SU-DHL-6 (cell line): ENCODE measurements at regions not wholly inside any gene's neighbourhood (a gene's known extent, or its start where the extent isn't known, plus 50 kb on each side); places are given as distances from the start of the nearest gene placed in this dataset.

ENCODE experiments used
- H2AFZ ChIP-seq: fragments of 200-600 bp; sonication (generic); 2 replicates; pipeline ENCODE4 v1.6.1; 2014; ENCODE audit warnings: low read depth, mild to moderate bottlenecking, moderate library complexity, mixed read lengths, antibody characterized with exemption, low read length; ENCODE audit not compliant: severe bottlenecking
- H3F3A ChIP-seq: fragments of 200-600 bp; shearing (Covaris generic); 2 replicates; pipeline ENCODE4 v1.6.0; 2016; ENCODE audit warnings: antibody characterized with exemption, mild to moderate bottlenecking; ENCODE audit not compliant: insufficient read depth
- H3K27ac ChIP-seq: fragments of 200-600 bp; sonication (generic); 2 replicates; pipeline ENCODE4 v1.5.1; 2016; ENCODE audit warnings: low read depth, mild to moderate bottlenecking, low read length, moderate library complexity, mixed read lengths
- H3K27me3 ChIP-seq: fragments of 200-600 bp; sonication (generic), shearing (Covaris generic); 2 replicates; pipeline ENCODE4 v1.6.0; 2014; ENCODE audit warnings: mild to moderate bottlenecking, low read length
- H3K36me3 ChIP-seq: fragments of 200-600 bp; sonication (generic); 2 replicates; pipeline ENCODE4 v1.6.1; 2014; ENCODE audit warnings: mild to moderate bottlenecking, low read length, mixed read lengths
- H3K4me2 ChIP-seq: fragments of 300-600, 200-600 bp; shearing (Covaris generic), sonication (generic); 2 replicates; pipeline ENCODE4 v1.6.0; 2014; ENCODE audit warnings: low read length, low read depth, mild to moderate bottlenecking; ENCODE audit not compliant: poor library complexity, severe bottlenecking
- H3K4me3 ChIP-seq: fragments of 200-600 bp; sonication (generic); 2 replicates; pipeline ENCODE4 v1.5.1; 2014; ENCODE audit warnings: antibody characterized with exemption, low read length, mild to moderate bottlenecking, mixed read lengths; ENCODE audit not compliant: insufficient read depth, poor library complexity, severe bottlenecking
- H3K79me2 ChIP-seq: fragments of 200-600 bp; sonication (generic); 2 replicates; pipeline ENCODE4 v1.6.1; 2014; ENCODE audit warnings: mild to moderate bottlenecking, low read length, moderate library complexity; ENCODE audit not compliant: insufficient read depth
- H3K9ac ChIP-seq: fragments of 200-600 bp; sonication (generic); 2 replicates; pipeline ENCODE4 v1.7.0; 2014; ENCODE audit warnings: mild to moderate bottlenecking, low read length
- H3K9me2 ChIP-seq: fragments of 200-600 bp; sonication (generic); replicated peaks from 2 replicates; pipeline ENCODE4 v1.6.1; 2014; ENCODE audit warnings: low read length; ENCODE audit not compliant: insufficient read depth
- H3K9me3 ChIP-seq: fragments of 200-600 bp; sonication (generic); 2 replicates; pipeline ENCODE4 v1.6.1; 2014; ENCODE audit warnings: low read length, mixed read lengths; ENCODE audit not compliant: insufficient read depth
- H4K20me1 ChIP-seq: fragments of 200-600 bp; sonication (generic); 2 replicates; pipeline ENCODE4 v1.6.1; 2014; ENCODE audit warnings: low read depth, mild to moderate bottlenecking, antibody characterized with exemption, low read length, moderate library complexity, mixed read lengths
- CTCF ChIP-seq: fragments of 200-600 bp; sonication (generic); IDR thresholded peaks from one replicate; pipeline ENCODE4 v1.5.1; 2017; ENCODE audit warnings: antibody characterized with exemption, mild to moderate bottlenecking, low read length, moderate library complexity; ENCODE audit not compliant: insufficient read depth, poor library complexity, severe bottlenecking
- EZH2phosphoT487 ChIP-seq: fragments of 200-600 bp; sonication (generic), shearing (Covaris generic); conservative IDR thresholded peaks from 2 replicates; pipeline ENCODE4 v1.6.1; 2018; ENCODE audit warnings: mild to moderate bottlenecking, antibody characterized with exemption, low read length, moderate library complexity, mixed read lengths

- Histone ChIP-seq H3K79me2 (no peaks in the 10 kb centered on the region), H3K36me3 (no peaks in the 10 kb centered on the region), H3K27me3 (no peaks in the 10 kb centered on the region), H3K4me3 (no peak overlapping the region), H3K27ac (no peak overlapping the region), H4K20me1 (no peaks in the 10 kb centered on the region), H3K4me2 (no peak overlapping the region), H3F3A (no peaks in the 10 kb centered on the region), H2AFZ (no peak overlapping the region), H3K9me3 (no peaks in the 10 kb centered on the region), H3K9ac (no peak overlapping the region), H3K9me2 (no peaks in the 10 kb centered on the region)
- no peak for TF ChIP-seq EZH2phosphoT487
Measured at GRCh38 chr4:13722649-13723048, 95.1 kb upstream of the BOD1L1 start.

- Histone ChIP-seq H3K9me2 (no peaks in the 10 kb centered on the region), H4K20me1 (no peaks in the 10 kb centered on the region), H3K9me3 (no peaks in the 10 kb centered on the region), H3K27me3 (no peaks in the 10 kb centered on the region), H2AFZ (no peak overlapping the region), H3F3A (no peaks in the 10 kb centered on the region), H3K36me3 (no peaks in the 10 kb centered on the region), H3K79me2 (no peaks in the 10 kb centered on the region), H3K4me2 (no peak overlapping the region), H3K27ac (no peak overlapping the region), H3K4me3 (no peak overlapping the region), H3K9ac (no peak overlapping the region)
- TF ChIP-seq CTCF (no peak), EZH2phosphoT487 (no peak)
Measured at GRCh38 chr4:13728761-13729160, 101.2 kb upstream of the BOD1L1 start.

GRCh38 chr4:13731019-13731418, 103.5 kb upstream of the BOD1L1 start:
- Histone ChIP-seq H4K20me1 (no peaks in the 10 kb centered on the region), H3K79me2 (no peaks in the 10 kb centered on the region), H3K9ac (no peak overlapping the region), H3K4me3 (no peak overlapping the region), H3K4me2 (no peak overlapping the region), H3K36me3 (no peaks in the 10 kb centered on the region), H2AFZ (no peak overlapping the region), H3K9me3 (no peaks in the 10 kb centered on the region), H3K27ac (no peak overlapping the region), H3K27me3 (no peaks in the 10 kb centered on the region), H3F3A (no peaks in the 10 kb centered on the region), H3K9me2 (no peaks in the 10 kb centered on the region)
- TF ChIP-seq CTCF (no peak), EZH2phosphoT487 (no peak)

- no peak overlapping the region for H3K9ac ChIP-seq
- H3K9me2 ChIP-seq: no peaks in the 10 kb centered on the region
- no peaks in the 10 kb centered on the region for H3K27me3 ChIP-seq
- H2AFZ ChIP-seq: no peak overlapping the region
- H3F3A ChIP-seq: no peaks in the 10 kb centered on the region
- no peaks in the 10 kb centered on the region for H3K79me2 ChIP-seq
- no peak overlapping the region for H3K4me2 ChIP-seq
- TF ChIP-seq CTCF (no peak), EZH2phosphoT487 (no peak)
- H3K27ac ChIP-seq: no peak overlapping the region
- no peaks in the 10 kb centered on the region for H3K9me3 ChIP-seq
- H3K36me3 ChIP-seq: no peaks in the 10 kb centered on the region
- H4K20me1 ChIP-seq: no peaks in the 10 kb centered on the region
- no peak overlapping the region for H3K4me3 ChIP-seq
Measured at GRCh38 chr4:13733817-13734216, 106.3 kb upstream of the BOD1L1 start.
